ENCODE measurements at regions not wholly inside any gene's neighbourhood (a gene's known extent, or its start where the extent isn't known, plus 50 kb on each side); places are given as distances from the start of the nearest gene placed in this dataset.

DNA sequence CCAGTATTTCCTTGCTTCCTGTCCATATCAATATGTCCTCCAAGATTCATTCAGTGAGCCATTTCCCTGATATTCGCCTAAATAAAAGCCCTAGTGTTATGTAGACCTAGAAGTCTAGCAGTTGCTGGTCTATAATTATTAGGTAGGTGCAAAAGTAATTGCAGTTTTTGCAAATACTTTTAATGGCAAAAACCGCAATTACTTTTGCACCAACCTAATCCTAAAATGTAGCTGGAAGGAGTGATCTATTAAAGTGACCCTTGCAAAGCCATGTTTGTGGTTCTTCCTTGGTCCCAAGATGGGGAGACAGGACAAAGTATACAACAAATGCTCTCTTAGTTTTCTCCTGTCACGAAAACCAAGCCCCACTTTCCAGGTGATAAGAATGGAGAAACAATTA, 193.0 kb downstream of the IDS start (continued):
- TF ChIP-seq CHD1 (IDR thresholded peaks at IDR 0.05; ENCODE audit: low read depth, low read length) (no peak), CBX5 (IDR thresholded peaks at IDR 0.05; ENCODE audit: low read depth) (no peak)

DNA sequence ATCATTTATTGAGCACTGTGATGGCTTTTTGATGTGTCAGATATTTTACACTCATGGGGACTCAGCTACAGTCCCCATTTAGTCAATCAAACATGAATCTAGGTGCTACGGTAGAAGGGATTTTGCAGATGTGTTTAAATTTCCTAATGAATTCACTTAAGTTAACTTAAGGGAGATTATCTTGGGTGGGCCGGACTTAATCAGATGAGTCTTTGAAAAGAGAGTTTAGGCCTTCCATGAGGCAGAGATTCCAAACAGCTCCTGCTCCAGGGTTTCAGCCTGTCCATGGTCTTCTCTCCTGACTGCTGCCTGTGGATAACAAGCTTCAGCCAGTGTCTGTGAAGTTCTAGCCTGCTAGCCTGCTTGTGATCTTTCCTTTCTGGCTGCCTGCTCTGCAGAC, 202.4 kb downstream of the IDS start:
- no peaks in the 10 kb centered on the region for H3K79me2 ChIP-seq (ENCODE audit: control insufficient read depth, insufficient read depth, low read length)
- H3K4me1 ChIP-seq (ENCODE audit: control insufficient read depth, insufficient read depth, low read length), result no peaks in the 10 kb centered on the region
- no peaks in the 10 kb centered on the region for H3K27me3 ChIP-seq (replicated peaks in 1 of 2; ENCODE audit: control insufficient read depth in 2 of 2, insufficient read depth in 2 of 2, low read length in 1 of 2)
- no peak overlapping the region for H3K4me2 ChIP-seq (ENCODE audit: control insufficient read depth, insufficient read depth)
- ChIA-PET SMC1A (ENCODE audit: uncharacterized antibody, unreplicated experiment) (interaction anchor here (1.2 to 2.2 kb wide), 2 partner anchors 10 to 16 kb away, joined by 3 to 6 read pairs; no protein-coding TSS in a partner anchor), RAD21 (ENCODE audit: unreplicated experiment) (no interaction called here), CTCF (no interaction called here), POLR2A (interaction anchor here (0.7 kb wide), 1 partner anchor 310 kb away, joined by 4 read pairs; no protein-coding TSS in a partner anchor)
- BruUV-seq (replicated peaks), result no TSS peak
- no peak overlapping the region for H3K4me3 ChIP-seq
- no peak for FAIRE-seq
- DNase-seq (ENCODE audit: low read depth, low spot score), result no peak
- H4K20me1 ChIP-seq (ENCODE audit: control insufficient read depth, insufficient read depth), result no peaks in the 10 kb centered on the region
- H3K36me3 ChIP-seq (ENCODE audit: control insufficient read depth in 2 of 2, insufficient read depth in 2 of 2, low read length in 1 of 2), result no peaks in the 10 kb centered on the region
- no peaks in the 10 kb centered on the region for H3K9me3 ChIP-seq (replicated peaks; ENCODE audit: control insufficient read depth, insufficient read depth, low read length)
- H2AFZ ChIP-seq (ENCODE audit: control insufficient read depth, low read depth, low read length), result no peak overlapping the region
- no peak overlapping the region for H3K9ac ChIP-seq (ENCODE audit: control insufficient read depth, insufficient read depth, low read length)
- H3K27ac ChIP-seq (ENCODE audit: control insufficient read depth, insufficient read depth), result no peak overlapping the region
- 43% methylated on average over 2 of the region's 2 CpGs for WGBS (ENCODE audit: insufficient coverage, insufficient replicate concordance, low lambda C conversion rate, missing lambda C conversion rate)
- ATAC-seq, result no peak
- intact Hi-C loops (cut with micrococcal nuclease; ENCODE audit: unreplicated experiment) (no loop called here), in situ Hi-C loops (cut with MboI) (no loop called here)
- TF ChIP-seq ETV6 (conservative IDR thresholded peaks at IDR 0.05 in 1 of 2, IDR thresholded peaks at IDR 0.05 in 1 of 2; ENCODE audit: borderline replicate concordance in 1 of 2, low read depth in 1 of 2) (no peak), TARDBP (IDR thresholded peaks at IDR 0.05; ENCODE audit: borderline replicate concordance) (no peak), CREB1 (IDR thresholded peaks at IDR 0.05; ENCODE audit: low read depth) (no peak), CREM (IDR thresholded peaks at IDR 0.05; ENCODE audit: low read depth) (no peak), NFYB (IDR thresholded peaks at IDR 0.05; ENCODE audit: insufficient read depth, low read depth, low read length) (no peak), BACH1 (IDR thresholded peaks at IDR 0.05; ENCODE audit: borderline replicate concordance) (no peak)
- TF ChIP-seq, protein P1, sequence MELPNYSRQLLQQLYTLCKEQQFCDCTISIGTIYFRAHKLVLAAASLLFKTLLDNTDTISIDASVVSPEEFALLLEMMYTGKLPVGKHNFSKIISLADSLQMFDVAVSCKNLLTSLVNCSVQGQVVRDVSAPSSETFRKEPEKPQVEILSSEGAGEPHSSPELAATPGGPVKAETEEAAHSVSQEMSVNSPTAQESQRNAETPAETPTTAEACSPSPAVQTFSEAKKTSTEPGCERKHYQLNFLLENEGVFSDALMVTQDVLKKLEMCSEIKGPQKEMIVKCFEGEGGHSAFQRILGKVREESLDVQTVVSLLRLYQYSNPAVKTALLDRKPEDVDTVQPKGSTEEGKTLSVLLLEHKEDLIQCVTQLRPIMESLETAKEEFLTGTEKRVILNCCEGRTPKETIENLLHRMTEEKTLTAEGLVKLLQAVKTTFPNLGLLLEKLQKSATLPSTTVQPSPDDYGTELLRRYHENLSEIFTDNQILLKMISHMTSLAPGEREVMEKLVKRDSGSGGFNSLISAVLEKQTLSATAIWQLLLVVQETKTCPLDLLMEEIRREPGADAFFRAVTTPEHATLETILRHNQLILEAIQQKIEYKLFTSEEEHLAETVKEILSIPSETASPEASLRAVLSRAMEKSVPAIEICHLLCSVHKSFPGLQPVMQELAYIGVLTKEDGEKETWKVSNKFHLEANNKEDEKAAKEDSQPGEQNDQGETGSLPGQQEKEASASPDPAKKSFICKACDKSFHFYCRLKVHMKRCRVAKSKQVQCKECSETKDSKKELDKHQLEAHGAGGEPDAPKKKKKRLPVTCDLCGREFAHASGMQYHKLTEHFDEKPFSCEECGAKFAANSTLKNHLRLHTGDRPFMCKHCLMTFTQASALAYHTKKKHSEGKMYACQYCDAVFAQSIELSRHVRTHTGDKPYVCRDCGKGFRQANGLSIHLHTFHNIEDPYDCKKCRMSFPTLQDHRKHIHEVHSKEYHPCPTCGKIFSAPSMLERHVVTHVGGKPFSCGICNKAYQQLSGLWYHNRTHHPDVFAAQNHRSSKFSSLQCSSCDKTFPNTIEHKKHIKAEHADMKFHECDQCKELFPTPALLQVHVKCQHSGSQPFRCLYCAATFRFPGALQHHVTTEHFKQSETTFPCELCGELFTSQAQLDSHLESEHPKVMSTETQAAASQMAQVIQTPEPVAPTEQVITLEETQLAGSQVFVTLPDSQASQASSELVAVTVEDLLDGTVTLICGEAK (IDR thresholded peaks at IDR 0.05; ENCODE audit: borderline replicate concordance), result no peak
- TF ChIP-seq, protein P2, sequence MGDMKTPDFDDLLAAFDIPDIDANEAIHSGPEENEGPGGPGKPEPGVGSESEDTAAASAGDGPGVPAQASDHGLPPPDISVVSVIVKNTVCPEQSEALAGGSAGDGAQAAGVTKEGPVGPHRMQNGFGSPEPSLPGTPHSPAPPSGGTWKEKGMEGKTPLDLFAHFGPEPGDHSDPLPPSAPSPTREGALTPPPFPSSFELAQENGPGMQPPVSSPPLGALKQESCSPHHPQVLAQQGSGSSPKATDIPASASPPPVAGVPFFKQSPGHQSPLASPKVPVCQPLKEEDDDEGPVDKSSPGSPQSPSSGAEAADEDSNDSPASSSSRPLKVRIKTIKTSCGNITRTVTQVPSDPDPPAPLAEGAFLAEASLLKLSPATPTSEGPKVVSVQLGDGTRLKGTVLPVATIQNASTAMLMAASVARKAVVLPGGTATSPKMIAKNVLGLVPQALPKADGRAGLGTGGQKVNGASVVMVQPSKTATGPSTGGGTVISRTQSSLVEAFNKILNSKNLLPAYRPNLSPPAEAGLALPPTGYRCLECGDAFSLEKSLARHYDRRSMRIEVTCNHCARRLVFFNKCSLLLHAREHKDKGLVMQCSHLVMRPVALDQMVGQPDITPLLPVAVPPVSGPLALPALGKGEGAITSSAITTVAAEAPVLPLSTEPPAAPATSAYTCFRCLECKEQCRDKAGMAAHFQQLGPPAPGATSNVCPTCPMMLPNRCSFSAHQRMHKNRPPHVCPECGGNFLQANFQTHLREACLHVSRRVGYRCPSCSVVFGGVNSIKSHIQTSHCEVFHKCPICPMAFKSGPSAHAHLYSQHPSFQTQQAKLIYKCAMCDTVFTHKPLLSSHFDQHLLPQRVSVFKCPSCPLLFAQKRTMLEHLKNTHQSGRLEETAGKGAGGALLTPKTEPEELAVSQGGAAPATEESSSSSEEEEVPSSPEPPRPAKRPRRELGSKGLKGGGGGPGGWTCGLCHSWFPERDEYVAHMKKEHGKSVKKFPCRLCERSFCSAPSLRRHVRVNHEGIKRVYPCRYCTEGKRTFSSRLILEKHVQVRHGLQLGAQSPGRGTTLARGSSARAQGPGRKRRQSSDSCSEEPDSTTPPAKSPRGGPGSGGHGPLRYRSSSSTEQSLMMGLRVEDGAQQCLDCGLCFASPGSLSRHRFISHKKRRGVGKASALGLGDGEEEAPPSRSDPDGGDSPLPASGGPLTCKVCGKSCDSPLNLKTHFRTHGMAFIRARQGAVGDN (IDR thresholded peaks at IDR 0.05), result no peak
- TF ChIP-seq, protein P3, sequence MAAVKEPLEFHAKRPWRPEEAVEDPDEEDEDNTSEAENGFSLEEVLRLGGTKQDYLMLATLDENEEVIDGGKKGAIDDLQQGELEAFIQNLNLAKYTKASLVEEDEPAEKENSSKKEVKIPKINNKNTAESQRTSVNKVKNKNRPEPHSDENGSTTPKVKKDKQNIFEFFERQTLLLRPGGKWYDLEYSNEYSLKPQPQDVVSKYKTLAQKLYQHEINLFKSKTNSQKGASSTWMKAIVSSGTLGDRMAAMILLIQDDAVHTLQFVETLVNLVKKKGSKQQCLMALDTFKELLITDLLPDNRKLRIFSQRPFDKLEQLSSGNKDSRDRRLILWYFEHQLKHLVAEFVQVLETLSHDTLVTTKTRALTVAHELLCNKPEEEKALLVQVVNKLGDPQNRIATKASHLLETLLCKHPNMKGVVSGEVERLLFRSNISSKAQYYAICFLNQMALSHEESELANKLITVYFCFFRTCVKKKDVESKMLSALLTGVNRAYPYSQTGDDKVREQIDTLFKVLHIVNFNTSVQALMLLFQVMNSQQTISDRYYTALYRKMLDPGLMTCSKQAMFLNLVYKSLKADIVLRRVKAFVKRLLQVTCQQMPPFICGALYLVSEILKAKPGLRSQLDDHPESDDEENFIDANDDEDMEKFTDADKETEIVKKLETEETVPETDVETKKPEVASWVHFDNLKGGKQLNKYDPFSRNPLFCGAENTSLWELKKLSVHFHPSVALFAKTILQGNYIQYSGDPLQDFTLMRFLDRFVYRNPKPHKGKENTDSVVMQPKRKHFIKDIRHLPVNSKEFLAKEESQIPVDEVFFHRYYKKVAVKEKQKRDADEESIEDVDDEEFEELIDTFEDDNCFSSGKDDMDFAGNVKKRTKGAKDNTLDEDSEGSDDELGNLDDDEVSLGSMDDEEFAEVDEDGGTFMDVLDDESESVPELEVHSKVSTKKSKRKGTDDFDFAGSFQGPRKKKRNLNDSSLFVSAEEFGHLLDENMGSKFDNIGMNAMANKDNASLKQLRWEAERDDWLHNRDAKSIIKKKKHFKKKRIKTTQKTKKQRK (IDR thresholded peaks at IDR 0.05; ENCODE audit: low read depth, low read length), result no peak

Measured in GM12878 (cell line).